ENCODE measurements at regions not wholly inside any gene's neighbourhood (a gene's known extent, or its start where the extent isn't known, plus 50 kb on each side); places are given as distances from the start of the nearest gene placed in this dataset.

DNA sequence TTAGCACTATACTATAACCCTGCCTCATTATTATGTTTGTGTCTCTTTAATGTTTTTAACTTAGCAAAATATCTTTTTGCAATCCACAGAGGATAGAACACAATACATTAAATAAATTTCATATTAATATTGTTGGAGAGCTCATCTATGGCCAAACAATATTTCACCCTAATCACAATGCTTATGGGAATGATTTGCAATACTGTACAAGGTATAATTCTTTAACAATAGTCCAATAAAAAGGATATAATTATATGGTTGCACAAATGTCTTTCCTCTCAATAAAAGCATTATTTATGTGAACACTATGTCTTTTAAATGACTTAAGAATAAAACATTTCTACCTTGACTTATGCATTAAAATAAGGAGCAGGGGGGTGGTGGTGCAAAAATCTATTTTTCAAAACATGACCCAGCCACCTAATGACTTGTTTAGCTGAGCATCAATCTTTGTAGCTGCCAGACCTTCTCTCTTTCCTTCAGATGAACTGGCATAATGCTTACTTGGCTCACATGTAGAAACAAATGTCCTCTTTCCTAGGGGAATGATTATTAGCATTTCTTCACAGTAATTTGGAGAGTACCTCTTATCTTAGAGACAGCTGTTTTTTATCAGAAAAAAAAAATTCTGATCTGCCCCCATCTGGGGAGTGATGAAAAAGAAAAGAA, 1933.6 kb upstream of the LRRTM1 start:
- H3K4me1 ChIP-seq, result no peaks in the 10 kb centered on the region
- TF ChIP-seq, protein P1, sequence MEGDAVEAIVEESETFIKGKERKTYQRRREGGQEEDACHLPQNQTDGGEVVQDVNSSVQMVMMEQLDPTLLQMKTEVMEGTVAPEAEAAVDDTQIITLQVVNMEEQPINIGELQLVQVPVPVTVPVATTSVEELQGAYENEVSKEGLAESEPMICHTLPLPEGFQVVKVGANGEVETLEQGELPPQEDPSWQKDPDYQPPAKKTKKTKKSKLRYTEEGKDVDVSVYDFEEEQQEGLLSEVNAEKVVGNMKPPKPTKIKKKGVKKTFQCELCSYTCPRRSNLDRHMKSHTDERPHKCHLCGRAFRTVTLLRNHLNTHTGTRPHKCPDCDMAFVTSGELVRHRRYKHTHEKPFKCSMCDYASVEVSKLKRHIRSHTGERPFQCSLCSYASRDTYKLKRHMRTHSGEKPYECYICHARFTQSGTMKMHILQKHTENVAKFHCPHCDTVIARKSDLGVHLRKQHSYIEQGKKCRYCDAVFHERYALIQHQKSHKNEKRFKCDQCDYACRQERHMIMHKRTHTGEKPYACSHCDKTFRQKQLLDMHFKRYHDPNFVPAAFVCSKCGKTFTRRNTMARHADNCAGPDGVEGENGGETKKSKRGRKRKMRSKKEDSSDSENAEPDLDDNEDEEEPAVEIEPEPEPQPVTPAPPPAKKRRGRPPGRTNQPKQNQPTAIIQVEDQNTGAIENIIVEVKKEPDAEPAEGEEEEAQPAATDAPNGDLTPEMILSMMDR (IDR thresholded peaks at IDR 0.05; ENCODE audit: borderline replicate concordance), result no peak
- intact Hi-C loops (cut with micrococcal nuclease), result no loop called here

GRCh38 chr2:82234283-82234874, 1929.8 kb upstream of the LRRTM1 start:
- Histone ChIP-seq H3K4me1 (no peaks in the 10 kb centered on the region), H3K36me3 (no peaks in the 10 kb centered on the region), H3K4me3 (no peak overlapping the region), H3K27ac (replicated peaks) (no peak overlapping the region), H3K9me3 (replicated peaks) (no peaks in the 10 kb centered on the region), H3K27me3 (ENCODE audit: low read depth) (no peaks in the 10 kb centered on the region)
- TF ChIP-seq, protein P1 (IDR thresholded peaks at IDR 0.05; ENCODE audit: borderline replicate concordance), result no peak
- DNase-seq, result no peak
- intact Hi-C loops (cut with micrococcal nuclease), result no loop called here

More for the DNA sequence above, 1933.6 kb upstream of the LRRTM1 start:
- peaks cover 16% of the 10 kb centered on the region for H3K9me3 ChIP-seq (replicated peaks)
- H3K27ac ChIP-seq (replicated peaks), result no peak overlapping the region
- no peak overlapping the region for H3K4me3 ChIP-seq
- DNase-seq, result no peak
- no peaks in the 10 kb centered on the region for H3K36me3 ChIP-seq
- no peaks in the 10 kb centered on the region for H3K27me3 ChIP-seq (ENCODE audit: low read depth)

DNA sequence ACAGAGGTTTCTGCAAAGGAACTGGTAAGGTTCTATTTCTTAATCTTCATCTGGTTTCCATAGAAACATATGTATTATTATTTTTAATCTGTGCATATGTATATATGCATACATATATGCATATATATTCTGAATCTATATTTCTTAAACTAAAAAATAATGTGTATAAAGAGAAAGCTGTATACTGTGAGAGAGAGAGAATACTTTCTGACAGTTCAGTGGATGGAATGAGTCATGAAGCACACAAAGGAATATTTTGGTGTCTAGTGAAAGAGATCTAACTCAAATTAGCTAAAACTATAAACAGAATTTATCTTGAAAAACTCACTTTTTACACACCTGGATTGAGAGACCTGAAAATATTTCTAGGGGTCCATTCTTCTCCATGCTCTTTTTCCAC, 1929.3 kb upstream of the LRRTM1 start:
- TF ChIP-seq, protein P1 (IDR thresholded peaks at IDR 0.05; ENCODE audit: borderline replicate concordance), result no peak
- H3K4me3 ChIP-seq, result no peak overlapping the region
- H3K4me1 ChIP-seq, result no peaks in the 10 kb centered on the region
- H3K9me3 ChIP-seq (replicated peaks), result no peaks in the 10 kb centered on the region
- no peaks in the 10 kb centered on the region for H3K27me3 ChIP-seq (ENCODE audit: low read depth)
- H3K27ac ChIP-seq (replicated peaks), result no peak overlapping the region
- intact Hi-C loops (cut with micrococcal nuclease), result no loop called here
- no peaks in the 10 kb centered on the region for H3K36me3 ChIP-seq
- no peak for DNase-seq

GRCh38 chr2:82230406-82230805, 1925.9 kb upstream of the LRRTM1 start:
- Histone ChIP-seq H3K4me1 (no peaks in the 10 kb centered on the region), H3K27me3 (ENCODE audit: low read depth) (no peaks in the 10 kb centered on the region), H3K4me3 (no peak overlapping the region), H3K9me3 (replicated peaks) (no peaks in the 10 kb centered on the region), H3K27ac (replicated peaks) (no peak overlapping the region), H3K36me3 (no peaks in the 10 kb centered on the region)
- TF ChIP-seq, protein P1 (IDR thresholded peaks at IDR 0.05; ENCODE audit: borderline replicate concordance), result no peak
- intact Hi-C loops (cut with micrococcal nuclease), result no loop called here
- DNase-seq, result no peak

DNA sequence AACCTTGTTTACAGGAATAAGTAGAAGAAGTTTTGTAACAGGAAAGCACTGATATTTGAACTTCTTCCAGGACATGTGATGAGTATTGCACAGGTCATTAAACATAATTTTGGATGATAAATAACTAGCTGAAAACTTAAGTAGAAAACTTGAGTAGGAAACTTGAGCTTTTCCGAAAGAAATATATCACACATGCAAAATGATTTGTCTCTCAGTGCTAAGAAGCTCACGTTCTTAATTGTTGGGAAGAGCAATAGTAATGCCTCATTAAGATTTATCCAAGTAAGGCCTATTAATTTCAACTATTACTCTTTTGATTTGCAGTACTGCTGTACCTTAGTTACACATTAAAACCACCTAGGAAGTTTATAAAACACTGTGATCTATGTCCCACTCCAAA, 1921.9 kb upstream of the LRRTM1 start:
- Histone ChIP-seq H3K4me1 (no peaks in the 10 kb centered on the region), H3K4me3 (no peak overlapping the region), H3K36me3 (no peaks in the 10 kb centered on the region), H3K27ac (replicated peaks) (no peak overlapping the region), H3K9me3 (replicated peaks) (peaks cover 32% of the 10 kb centered on the region), H3K27me3 (ENCODE audit: low read depth) (no peaks in the 10 kb centered on the region)
- TF ChIP-seq, protein P1 (IDR thresholded peaks at IDR 0.05; ENCODE audit: borderline replicate concordance), result no peak
- no peak for DNase-seq
- intact Hi-C loops (cut with micrococcal nuclease), result no loop called here

Measured in left ventricle myocardium inferior (tissue), 1 donor.